ENCODE measurements at regions not wholly inside any gene's neighbourhood (a gene's known extent, or its start where the extent isn't known, plus 50 kb on each side); places are given as distances from the start of the nearest gene placed in this dataset.

GRCh38 chr1:39102537-39103327 lies 76.6 kb downstream of the NDUFS5 start:
- H3K4me3 Mint-ChIP-seq: peak overlapping the region; percentile 78
- peak; percentile 81 for TF ChIP-seq CTCF (IDR thresholded peaks at IDR 0.05)
- H3K4me1 Mint-ChIP-seq (ENCODE audit: low read depth): peaks cover 44% of the 10 kb centered on the region
- DNase-seq: peak; percentile 82
- H3K9me3 Mint-ChIP-seq: no peaks in the 10 kb centered on the region
- peak overlapping the region; percentile 89 for H3K27ac Mint-ChIP-seq
- no peaks in the 10 kb centered on the region; the same call in 1 of the 2 replicates for H3K36me3 Mint-ChIP-seq (ENCODE audit: low read depth)
- no peaks in the 10 kb centered on the region for H3K27me3 Mint-ChIP-seq (ENCODE audit: insufficient read depth)

GRCh38 chr1:39103328-39104157 lies 77.4 kb downstream of the NDUFS5 start:
- no peak for TF ChIP-seq CTCF (IDR thresholded peaks at IDR 0.05)
- no peaks in the 10 kb centered on the region for H3K9me3 Mint-ChIP-seq
- H3K27me3 Mint-ChIP-seq (ENCODE audit: insufficient read depth): no peaks in the 10 kb centered on the region
- DNase-seq: peak; percentile 65
- H3K36me3 Mint-ChIP-seq (ENCODE audit: low read depth): no peaks in the 10 kb centered on the region; the same call in 1 of the 2 replicates
- H3K4me3 Mint-ChIP-seq: peak overlapping the region; percentile 78
- H3K27ac Mint-ChIP-seq: peak overlapping the region; percentile 89
- peaks cover 35% of the 10 kb centered on the region for H3K4me1 Mint-ChIP-seq (ENCODE audit: low read depth)

- TF ChIP-seq CTCF (IDR thresholded peaks at IDR 0.05): no peak
- H3K27me3 Mint-ChIP-seq (ENCODE audit: insufficient read depth): no peaks in the 10 kb centered on the region
- H3K9me3 Mint-ChIP-seq: no peaks in the 10 kb centered on the region
- H3K27ac Mint-ChIP-seq: peak overlapping the region; percentile 89
- DNase-seq: no peak
- peak overlapping the region; percentile 78 for H3K4me3 Mint-ChIP-seq
- H3K4me1 Mint-ChIP-seq (ENCODE audit: low read depth): peaks cover 30% of the 10 kb centered on the region
- H3K36me3 Mint-ChIP-seq (ENCODE audit: low read depth): no peaks in the 10 kb centered on the region; the same call in 1 of the 2 replicates
Observed at GRCh38 chr1:39104158-39105060, 78.3 kb downstream of the NDUFS5 start.

DNA sequence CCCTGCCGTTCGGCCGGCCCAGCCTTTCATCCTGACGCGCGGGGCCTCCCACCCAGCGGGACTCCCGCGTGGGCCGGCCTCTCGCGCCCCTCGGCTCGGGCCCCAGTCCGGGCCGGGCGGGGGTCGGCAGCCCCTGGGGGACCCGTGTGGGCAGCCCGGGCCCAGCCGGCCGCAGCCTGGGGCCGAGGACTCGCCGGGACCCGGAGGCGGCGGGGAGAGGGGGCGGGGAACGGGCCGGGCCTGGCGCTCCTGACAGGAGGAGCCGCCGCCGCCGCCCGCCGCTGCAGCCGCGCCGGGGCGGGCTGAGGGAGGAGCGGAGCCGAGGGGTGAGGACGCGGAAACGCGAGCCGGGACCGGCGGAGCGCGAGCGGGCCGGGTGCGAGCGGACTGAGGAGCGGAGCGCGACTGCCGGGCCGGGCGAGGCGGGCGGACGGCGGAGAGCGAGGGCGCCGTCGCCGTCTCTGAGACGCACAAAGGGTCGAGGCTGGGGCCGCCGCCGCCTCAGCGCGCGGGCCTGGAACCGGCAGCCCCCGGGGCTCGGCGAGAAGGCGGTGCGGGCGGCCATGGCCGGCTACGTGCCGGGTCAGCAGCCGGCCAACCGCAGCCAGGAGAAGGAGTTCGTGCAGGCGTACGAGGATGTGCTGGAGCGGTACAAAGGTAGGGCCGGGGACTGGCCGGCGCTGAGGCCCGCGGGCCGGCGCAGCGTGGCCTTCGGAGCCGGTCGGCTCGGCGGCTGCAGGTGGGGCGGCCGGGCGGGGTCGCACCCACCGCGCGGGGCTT lies 79.1 kb downstream of the NDUFS5 start:
- peak overlapping the region; percentile 34; the same call in 1 of the 2 replicates for H3K27ac Mint-ChIP-seq
- TF ChIP-seq CTCF (IDR thresholded peaks at IDR 0.05): no peak
- peak; percentile 43 for DNase-seq

More for the DNA sequence above, 79.1 kb downstream of the NDUFS5 start:
- no peaks in the 10 kb centered on the region for H3K9me3 Mint-ChIP-seq
- no peaks in the 10 kb centered on the region; the same call in 1 of the 2 replicates for H3K36me3 Mint-ChIP-seq (ENCODE audit: low read depth)
- peak overlapping the region; percentile 78 for H3K4me3 Mint-ChIP-seq
- peaks cover 2% of the 10 kb centered on the region; the same call in 1 of the 2 replicates for H3K27me3 Mint-ChIP-seq (ENCODE audit: insufficient read depth)
- H3K4me1 Mint-ChIP-seq (ENCODE audit: low read depth): peaks cover 30% of the 10 kb centered on the region

All from HFFc6 (cell line).